Stimulated activated naive CD4-positive, alpha-beta T cell (primary cell): ENCODE measurements at regions not wholly inside any gene's neighbourhood (a gene's known extent, or its start where the extent isn't known, plus 50 kb on each side); places are given as distances from the start of the nearest gene placed in this dataset.
"Not testable (repeated sequence)": the region's sequence is repeated elsewhere in the genome, so short reads cannot be mapped to it uniquely, and the experiment has no call there.

Experiments
- DNase-seq, 6 experiments: peaks; one replicate each; lab custom pipeline; 2025; lab: John Stamatoyannopoulos, UW

- no peak for DNase-seq
These were observed 250.2 kb downstream of the DACT1 start for GRCh38 chr14:58887931-58888330.

- no peak for DNase-seq
These were observed 261.0 kb downstream of the DACT1 start for GRCh38 chr14:58898655-58899316.

- no peak for DNase-seq
These were observed 261.6 kb downstream of the DACT1 start for GRCh38 chr14:58899317-58899713.

GRCh38 chr14:58901826-58902225 lies 264.1 kb downstream of the DACT1 start:
- DNase-seq = no peak

- DNase-seq = no peak
These were observed 267.0 kb downstream of the DACT1 start for GRCh38 chr14:58904776-58905175.

- DNase-seq = no peak
These were observed 270.0 kb downstream of the DACT1 start for GRCh38 chr14:58907803-58908202.

GRCh38 chr14:58912287-58912686 lies 274.5 kb downstream of the DACT1 start:
- DNase-seq = no peak

- DNase-seq = no peak
These were observed 275.2 kb downstream of the DACT1 start for GRCh38 chr14:58912799-58913432.

- DNase-seq = no peak
These were observed 274.1 kb upstream of the DAAM1 start for GRCh38 chr14:58914279-58914855.

- DNase-seq = no peak
These were observed 272.8 kb upstream of the DAAM1 start for GRCh38 chr14:58915646-58916045.

GRCh38 chr14:58918066-58918738 lies 270.3 kb upstream of the DAAM1 start:
- no peak for DNase-seq

GRCh38 chr14:58919217-58919616 lies 269.2 kb upstream of the DAAM1 start:
- no peak for DNase-seq

- DNase-seq = no peak
These were observed 268.2 kb upstream of the DAAM1 start for GRCh38 chr14:58920230-58920629.

GRCh38 chr14:58922201-58922940 lies 266.1 kb upstream of the DAAM1 start:
- DNase-seq = not testable (repeated sequence)

- no peak for DNase-seq
These were observed 264.6 kb upstream of the DAAM1 start for GRCh38 chr14:58923751-58924405.

GRCh38 chr14:58941629-58942028 lies 246.8 kb upstream of the DAAM1 start:
- DNase-seq = no peak

GRCh38 chr14:58942516-58942915 lies 246.0 kb upstream of the DAAM1 start:
- no peak for DNase-seq

GRCh38 chr14:58944343-58944967 lies 244.0 kb upstream of the DAAM1 start:
- no peak for DNase-seq

GRCh38 chr14:58944968-58945356 lies 243.5 kb upstream of the DAAM1 start:
- DNase-seq = no peak

GRCh38 chr14:58946431-58946830 lies 242.0 kb upstream of the DAAM1 start:
- DNase-seq = no peak

GRCh38 chr14:58947156-58947555 lies 241.3 kb upstream of the DAAM1 start:
- no peak for DNase-seq
